OCI-LY1 (cell line): ENCODE measurements at regions not wholly inside any gene's neighbourhood (a gene's known extent, or its start where the extent isn't known, plus 50 kb on each side); places are given as distances from the start of the nearest gene placed in this dataset.

Experiments
- H2AFZ ChIP-seq: fragments of 200-600 bp; sonication (generic), shearing (Covaris generic); 2 replicates; pipeline ENCODE4 v1.6.0; 2014; ENCODE audit warnings: antibody characterized with exemption, mild to moderate bottlenecking, low read length
- H3F3A ChIP-seq: fragments of 200-600 bp; sonication (generic), shearing (Covaris generic); 2 replicates; pipeline ENCODE4 v1.6.0; 2014; ENCODE audit warnings: mild to moderate bottlenecking, antibody characterized with exemption, low read length, moderate library complexity; ENCODE audit not compliant: insufficient read depth
- H3K27ac ChIP-seq: fragments of 200-600 bp; sonication (generic); 2 replicates; pipeline ENCODE4 v1.5.1; 2014; ENCODE audit warnings: low read length, mixed run types, mild to moderate bottlenecking, low read depth; ENCODE audit not compliant: poor library complexity, severe bottlenecking
- H3K27me3 ChIP-seq: fragments of 200-600 bp; sonication (generic); 2 replicates; pipeline ENCODE4 v1.6.0; 2014; ENCODE audit warnings: antibody characterized with exemption, mild to moderate bottlenecking, low read length, moderate library complexity; ENCODE audit not compliant: insufficient read depth
- H3K36me3 ChIP-seq: fragments of 200-600 bp; sonication (generic); 2 replicates; pipeline ENCODE4 v1.6.1; 2014; ENCODE audit warnings: mild to moderate bottlenecking, antibody characterized with exemption, low read length, moderate library complexity, mixed read lengths; ENCODE audit not compliant: insufficient read depth
- H3K4me1 ChIP-seq: fragments of 200-600 bp; sonication (generic); 2 replicates; pipeline ENCODE4 v1.5.1; 2014; ENCODE audit warnings: mild to moderate bottlenecking, low read length, moderate library complexity; ENCODE audit not compliant: insufficient read depth, severe bottlenecking
- H3K4me2 ChIP-seq: fragments of 200-600 bp; sonication (generic), shearing (Covaris generic); 2 replicates; pipeline ENCODE4 v1.6.1; 2014; ENCODE audit warnings: low read length
- H3K4me3 ChIP-seq: fragments of 200-600 bp; sonication (generic); 2 replicates; pipeline ENCODE4 v1.5.1; 2014; ENCODE audit warnings: low read length, low read depth, mild to moderate bottlenecking, mixed read lengths; ENCODE audit not compliant: poor library complexity, severe bottlenecking
- H3K79me2 ChIP-seq: fragments of 200-600 bp; shearing (Covaris generic); 2 replicates; pipeline ENCODE4 v1.6.1; 2016; ENCODE audit warnings: mixed run types, low read length, mixed read lengths; ENCODE audit not compliant: insufficient read depth
- H3K9ac ChIP-seq: fragments of 200-600 bp; sonication (generic), shearing (Covaris generic); 2 replicates; pipeline ENCODE4 v1.6.1; 2014; ENCODE audit warnings: mild to moderate bottlenecking, low read length, mixed read lengths
- H3K9me2 ChIP-seq: fragments of 200-600 bp; sonication (generic), shearing (Covaris generic); 2 replicates; pipeline ENCODE4 v1.6.1; 2014; ENCODE audit warnings: low read depth, mild to moderate bottlenecking, low read length, mixed read lengths
- H3K9me3 ChIP-seq: fragments of 200-600 bp; shearing (Covaris generic); 2 replicates; pipeline ENCODE4 v1.6.1; 2014; ENCODE audit warnings: low read length, mixed read lengths
- H4K20me1 ChIP-seq: fragments of 200-600 bp; sonication (generic), shearing (Covaris generic); 2 replicates; pipeline ENCODE4 v1.6.0; 2016; ENCODE audit warnings: mild to moderate bottlenecking, low read length; ENCODE audit not compliant: insufficient read depth
- CTCF ChIP-seq: fragments of 200-600 bp; sonication (generic), shearing (Covaris generic); IDR thresholded peaks from 2 replicates; pipeline ENCODE4 v1.5.1; 2017; ENCODE audit warnings: mild to moderate bottlenecking, antibody characterized with exemption, low read length, moderate library complexity, mixed read lengths
- EZH2 ChIP-seq: fragments of 200-600 bp; sonication (generic), shearing (Covaris generic); IDR thresholded peaks from 2 replicates; pipeline ENCODE4 v1.8.0; 2017; ENCODE audit warnings: borderline replicate concordance, mixed run types, mild to moderate bottlenecking, antibody characterized with exemption, low read length, moderate library complexity, mixed read lengths

DNA sequence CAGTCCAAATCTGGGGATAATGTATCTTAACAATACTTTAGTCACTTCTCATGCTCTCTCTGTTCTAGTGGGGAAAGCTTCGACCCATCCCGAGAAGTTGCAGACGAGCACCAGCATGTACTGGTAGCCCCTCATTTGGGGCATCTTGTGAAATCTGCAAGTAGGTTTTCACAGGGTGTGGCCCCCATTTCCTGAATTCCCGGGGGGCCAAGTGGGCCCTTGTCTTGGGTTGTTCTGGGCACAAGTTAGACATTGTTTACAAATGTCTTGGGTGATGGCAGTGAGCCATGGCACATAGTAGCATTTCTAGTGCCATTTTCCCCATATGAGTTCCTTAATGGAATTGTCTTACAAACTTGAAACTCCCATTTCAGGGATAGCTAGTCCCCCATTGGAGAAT is 216.7 kb upstream of the KCND2 start:
- H2AFZ ChIP-seq = no peak overlapping the region
- H3K27ac ChIP-seq = no peak overlapping the region
- H3K79me2 ChIP-seq = no peaks in the 10 kb centered on the region
- H4K20me1 ChIP-seq = no peaks in the 10 kb centered on the region
- no peak overlapping the region for H3K9ac ChIP-seq
- no peak overlapping the region for H3K4me2 ChIP-seq
- no peaks in the 10 kb centered on the region for H3F3A ChIP-seq
- no peaks in the 10 kb centered on the region for H3K9me3 ChIP-seq
- TF ChIP-seq EZH2 (no peak), CTCF (no peak)
- H3K9me2 ChIP-seq = no peaks in the 10 kb centered on the region
- no peaks in the 10 kb centered on the region for H3K4me1 ChIP-seq
- no peak overlapping the region for H3K4me3 ChIP-seq
- no peaks in the 10 kb centered on the region for H3K27me3 ChIP-seq
- H3K36me3 ChIP-seq = no peaks in the 10 kb centered on the region

- TF ChIP-seq EZH2 = no peak
- TF ChIP-seq CTCF = no peak
- Histone ChIP-seq H3K27me3 (no peaks in the 10 kb centered on the region), H4K20me1 (no peaks in the 10 kb centered on the region), H3K27ac (no peak overlapping the region), H3K9me2 (no peaks in the 10 kb centered on the region), H2AFZ (no peak overlapping the region), H3K79me2 (no peaks in the 10 kb centered on the region), H3K36me3 (no peaks in the 10 kb centered on the region), H3K4me2 (no peak overlapping the region), H3K4me1 (no peaks in the 10 kb centered on the region), H3K9me3 (no peaks in the 10 kb centered on the region), H3F3A (no peaks in the 10 kb centered on the region), H3K9ac (no peak overlapping the region), H3K4me3 (no peak overlapping the region)
Observed at GRCh38 chr7:120059641-120060040, 213.3 kb upstream of the KCND2 start.

DNA sequence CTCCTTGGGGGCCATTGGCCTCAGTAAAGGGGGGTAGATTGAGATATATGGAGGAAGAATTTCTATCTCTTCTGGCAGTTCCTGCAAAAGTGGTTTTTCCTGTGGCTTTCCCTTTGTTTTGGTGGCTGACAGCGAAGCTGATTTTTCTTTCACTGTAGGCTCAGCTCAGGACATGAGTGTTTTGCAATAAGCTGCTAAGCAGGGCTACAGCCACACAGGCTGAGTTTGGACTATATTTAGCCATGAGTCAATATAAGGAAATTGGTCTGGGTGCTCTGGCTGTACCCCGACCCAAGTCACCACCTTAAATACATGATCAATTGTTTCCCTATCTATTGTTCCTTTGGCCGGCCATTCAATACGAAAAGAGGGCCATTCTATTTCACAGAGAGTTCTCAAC is 212.7 kb upstream of the KCND2 start:
- Histone ChIP-seq H3K4me1 (no peaks in the 10 kb centered on the region), H3K9ac (no peak overlapping the region), H4K20me1 (no peaks in the 10 kb centered on the region), H3F3A (no peaks in the 10 kb centered on the region), H3K27me3 (no peaks in the 10 kb centered on the region), H3K4me3 (no peak overlapping the region), H3K79me2 (no peaks in the 10 kb centered on the region), H3K36me3 (no peaks in the 10 kb centered on the region), H3K9me3 (no peaks in the 10 kb centered on the region), H3K27ac (no peak overlapping the region), H3K4me2 (no peak overlapping the region), H2AFZ (no peak overlapping the region), H3K9me2 (no peaks in the 10 kb centered on the region)
- TF ChIP-seq CTCF = no peak
- TF ChIP-seq EZH2 = no peak
